Mesothelial cell of epicardium (in vitro differentiated cells): ENCODE measurements at regions not wholly inside any gene's neighbourhood (a gene's known extent, or its start where the extent isn't known, plus 50 kb on each side); places are given as distances from the start of the nearest gene placed in this dataset.
A peak's percentile ranks its signal among the peaks of the same experiment; 100 is the strongest.

ENCODE experiments used
- DNase-seq, 2 experiments: peaks; one replicate each; pipeline ENCODE4 v3.0.0; 2021; ENCODE audit warnings: low spot score in 2 of 2; ENCODE audit not compliant: unreplicated experiment in 2 of 2
- H3K27ac Mint-ChIP-seq: 2 replicates; pipeline ENCODE4 v1.8.0; 2021; ENCODE audit warnings: mixed read lengths
- H3K27me3 Mint-ChIP-seq: 2 replicates; pipeline ENCODE4 v1.8.0; 2021; ENCODE audit warnings: low read depth, mixed read lengths
- H3K36me3 Mint-ChIP-seq: 2 replicates; pipeline ENCODE4 v1.8.0; 2021; ENCODE audit warnings: mixed read lengths
- H3K4me1 Mint-ChIP-seq: 2 replicates; pipeline ENCODE4 v1.8.0; 2021; ENCODE audit warnings: mixed read lengths
- H3K4me3 Mint-ChIP-seq: 2 replicates; pipeline ENCODE4 v1.8.0; 2021; ENCODE audit warnings: mild to moderate bottlenecking, moderate library complexity, mixed read lengths
- H3K9me3 Mint-ChIP-seq: 2 replicates; pipeline ENCODE4 v1.8.0; 2021; ENCODE audit warnings: mixed read lengths
- CTCF ChIP-seq: fragments of 200-600 bp; sonication (generic); IDR thresholded peaks from one replicate; pipeline ENCODE4 v1.5.0; 2021; ENCODE audit warnings: antibody characterized with exemption; ENCODE audit not compliant: unreplicated experiment

- Mint-ChIP-seq H3K4me1 (no peaks in the 10 kb centered on the region), H3K27ac (no peak overlapping the region), H3K4me3 (no peak overlapping the region), H3K27me3 (peaks cover 20% of the 10 kb centered on the region), H3K36me3 (no peaks in the 10 kb centered on the region), H3K9me3 (peaks cover 4% of the 10 kb centered on the region)
- no peak for DNase-seq
- no peak for TF ChIP-seq CTCF
Measured at GRCh38 chr5:171714261-171714660, 71.4 kb upstream of the SMIM23 start.

GRCh38 chr5:171714851-171715250 is 70.8 kb upstream of the SMIM23 start:
- H3K36me3 Mint-ChIP-seq = no peaks in the 10 kb centered on the region
- no peak for DNase-seq

GRCh38 chr5:171715551-171715950 is 70.1 kb upstream of the SMIM23 start:
- Mint-ChIP-seq H3K4me1 (no peaks in the 10 kb centered on the region), H3K4me3 (no peak overlapping the region), H3K27ac (no peak overlapping the region), H3K9me3 (peaks cover 4% of the 10 kb centered on the region), H3K36me3 (no peaks in the 10 kb centered on the region), H3K27me3 (peaks cover 22% of the 10 kb centered on the region)
- DNase-seq = no peak
- TF ChIP-seq CTCF = no peak

More at GRCh38 chr5:171714851-171715250, 70.8 kb upstream of the SMIM23 start:
- TF ChIP-seq CTCF = no peak
- H3K27me3 Mint-ChIP-seq = peaks cover 20% of the 10 kb centered on the region
- H3K27ac Mint-ChIP-seq = no peak overlapping the region
- H3K4me3 Mint-ChIP-seq = no peak overlapping the region
- peaks cover 4% of the 10 kb centered on the region for H3K9me3 Mint-ChIP-seq
- H3K4me1 Mint-ChIP-seq = no peaks in the 10 kb centered on the region

- no peaks in the 10 kb centered on the region for H3K4me1 Mint-ChIP-seq
- peaks cover 27% of the 10 kb centered on the region for H3K27me3 Mint-ChIP-seq
- H3K27ac Mint-ChIP-seq = no peak overlapping the region
- H3K9me3 Mint-ChIP-seq = no peaks in the 10 kb centered on the region
- H3K4me3 Mint-ChIP-seq = no peak overlapping the region
- no peaks in the 10 kb centered on the region for H3K36me3 Mint-ChIP-seq
- DNase-seq = peak in 1 of 2 experiments; percentile 6
- TF ChIP-seq CTCF = no peak
Measured at GRCh38 chr5:171720086-171720485, 65.5 kb upstream of the SMIM23 start.

GRCh38 chr5:171721464-171721863 is 64.2 kb upstream of the SMIM23 start:
- DNase-seq = peak in 1 of 2 experiments; percentile 6
- Mint-ChIP-seq H3K27me3 (peaks cover 18% of the 10 kb centered on the region), H3K27ac (no peak overlapping the region), H3K4me3 (no peak overlapping the region), H3K4me1 (no peaks in the 10 kb centered on the region), H3K9me3 (peaks cover 9% of the 10 kb centered on the region), H3K36me3 (no peaks in the 10 kb centered on the region)
- no peak for TF ChIP-seq CTCF
